ENCODE measurements at regions not wholly inside any gene's neighbourhood (a gene's known extent, or its start where the extent isn't known, plus 50 kb on each side); places are given as distances from the start of the nearest gene placed in this dataset.
"Not testable (repeated sequence)": the region's sequence is repeated elsewhere in the genome, so short reads cannot be mapped to it uniquely, and the experiment has no call there.

- DNase-seq, result no peak
Observed at GRCh38 chr14:57150449-57150848, 118.3 kb downstream of the EXOC5 start.

- no peak for DNase-seq
Observed at GRCh38 chr14:57139173-57139572, 129.5 kb downstream of the EXOC5 start.

GRCh38 chr14:57136669-57137328 lies 131.9 kb downstream of the EXOC5 start:
- DNase-seq, result peak; percentile 32

GRCh38 chr14:57127809-57128208 lies 140.9 kb downstream of the EXOC5 start:
- DNase-seq, result not testable (repeated sequence)

GRCh38 chr14:57122129-57122528 lies 146.6 kb downstream of the EXOC5 start:
- DNase-seq, result no peak

- not testable (repeated sequence) for DNase-seq
Observed at GRCh38 chr14:57112072-57112807, 156.5 kb downstream of the EXOC5 start.

GRCh38 chr14:57110411-57110810 lies 158.3 kb downstream of the EXOC5 start:
- not testable (repeated sequence) for DNase-seq

GRCh38 chr14:57091030-57091608 lies 177.6 kb downstream of the EXOC5 start:
- no peak for DNase-seq

GRCh38 chr14:57089901-57090300 lies 178.8 kb downstream of the EXOC5 start:
- no peak for DNase-seq

GRCh38 chr14:57087841-57088240 lies 180.9 kb downstream of the EXOC5 start:
- no peak for DNase-seq

- no peak for DNase-seq
Observed at GRCh38 chr14:57086271-57087162, 182.2 kb downstream of the EXOC5 start.

- DNase-seq, result no peak
Observed at GRCh38 chr14:57085801-57086200, 182.9 kb downstream of the EXOC5 start.

GRCh38 chr14:57085043-57085442 lies 183.7 kb downstream of the EXOC5 start:
- DNase-seq, result no peak

- no peak for DNase-seq
Observed at GRCh38 chr14:57080691-57081090, 188.0 kb downstream of the EXOC5 start.

- no peak for DNase-seq
Observed at GRCh38 chr14:57078054-57078453, 190.7 kb downstream of the EXOC5 start.

- DNase-seq, result no peak
Observed at GRCh38 chr14:57073986-57074385, 194.7 kb downstream of the EXOC5 start.

GRCh38 chr14:57071639-57072038 lies 197.1 kb downstream of the EXOC5 start:
- no peak for DNase-seq

GRCh38 chr14:57069702-57070101 lies 199.0 kb downstream of the EXOC5 start:
- DNase-seq, result no peak

- no peak for DNase-seq
Observed at GRCh38 chr14:57068511-57068910, 200.2 kb downstream of the EXOC5 start.

GRCh38 chr14:57066887-57067513 lies 201.7 kb downstream of the EXOC5 start:
- DNase-seq, result peak; percentile 29

GRCh38 chr14:57066463-57066862 lies 202.2 kb downstream of the EXOC5 start:
- DNase-seq, result no peak

GRCh38 chr14:57061009-57061711 lies 207.5 kb downstream of the EXOC5 start:
- DNase-seq, result no peak

All from hindlimb muscle (tissue), 1 donor.